Activated T-cell treated with anti-CD3 and anti-CD28 coated beads, Interleukin-2, amount 50 U/mL, for 72 hours (primary cell): ENCODE measurements at regions not wholly inside any gene's neighbourhood (a gene's known extent, or its start where the extent isn't known, plus 50 kb on each side); places are given as distances from the start of the nearest gene placed in this dataset.
"Not testable (repeated sequence)": the region's sequence is repeated elsewhere in the genome, so short reads cannot be mapped to it uniquely, and the experiment has no call there.

Source experiments
- ATAC-seq, 2 donors: fragments of 150-1000 bp; cut with Tn5 transposase; replicated peaks in 1 of 2; 2 replicates each; pipeline ENCODE4 v1.10.0; 2021; ENCODE audit warnings: moderate library complexity in 2 of 2, mild to moderate bottlenecking in 1 of 2
- DNase-seq, 2 donors: peaks; one replicate each; pipeline ENCODE4 v3.0.0; 2021 to 2022; ENCODE audit warnings: mixed read lengths in 1 of 2
- H3K27ac Mint-ChIP-seq: one replicate; pipeline ENCODE4 v1.8.0; 2022; ENCODE audit warnings: mild to moderate bottlenecking, moderate library complexity, mixed read lengths
- H3K27me3 Mint-ChIP-seq: one replicate; pipeline ENCODE4 v1.8.0; 2022; ENCODE audit warnings: low read depth, mixed read lengths
- H3K36me3 Mint-ChIP-seq, 2 donors: one replicate each; pipeline ENCODE4 v1.8.0; 2022; ENCODE audit warnings: mixed read lengths in 2 of 2, mild to moderate bottlenecking in 1 of 2; ENCODE audit not compliant: insufficient read depth in 2 of 2
- H3K4me1 Mint-ChIP-seq: one replicate; pipeline ENCODE4 v1.8.0; 2022; ENCODE audit warnings: low read depth, mixed read lengths
- H3K4me3 Mint-ChIP-seq, 2 donors: one replicate each; pipeline ENCODE4 v1.8.0; 2022; ENCODE audit warnings: mild to moderate bottlenecking in 2 of 2, mixed read lengths in 2 of 2, moderate library complexity in 2 of 2
- H3K9me3 Mint-ChIP-seq, 2 donors: one replicate each; pipeline ENCODE4 v1.8.0; 2022; ENCODE audit warnings: mixed read lengths in 2 of 2

DNA sequence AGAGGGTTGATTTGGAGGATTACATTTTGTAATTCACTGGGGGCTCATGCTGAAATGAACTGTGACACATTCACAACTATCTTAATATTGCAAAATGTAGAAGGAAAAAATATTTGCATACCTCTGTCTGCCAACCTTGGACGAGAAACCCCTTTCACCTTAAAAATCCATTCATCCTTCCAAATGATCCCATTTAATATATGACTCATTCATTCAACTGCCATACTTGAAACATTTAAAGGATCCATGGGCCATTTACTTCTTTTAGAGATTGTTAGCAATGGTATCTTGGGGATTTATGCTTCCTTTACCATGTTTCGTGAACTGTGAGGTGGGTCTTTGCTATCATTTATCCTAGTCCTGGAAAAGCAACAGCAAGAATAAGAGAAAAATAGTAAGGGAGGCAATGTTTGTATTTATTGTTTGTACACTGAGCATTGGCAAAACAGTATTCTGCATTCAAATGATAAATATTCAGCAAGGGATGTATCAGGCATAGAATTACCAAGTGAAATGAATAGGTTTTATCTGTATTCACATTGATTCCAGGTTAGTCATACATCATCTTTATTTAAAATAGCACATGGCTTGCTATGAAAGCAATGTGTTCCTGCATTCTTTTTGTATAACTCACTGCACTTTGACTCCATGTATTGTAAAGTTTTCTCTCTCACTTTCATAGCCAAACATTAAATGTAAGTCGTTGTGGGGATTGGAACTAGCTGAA lies 378.1 kb downstream of the NSUN3 start:
- ATAC-seq (no peak), DNase-seq (no peak)
- Mint-ChIP-seq H3K27ac (no peak overlapping the region), H3K4me1 (no peaks in the 10 kb centered on the region), H3K4me3 (no peak overlapping the region), H3K36me3 (no peaks in the 10 kb centered on the region), H3K27me3 (no peaks in the 10 kb centered on the region), H3K9me3 (peaks cover 0 to 4% of the 10 kb centered on the region in 2 donors)

- H3K9me3 Mint-ChIP-seq: peaks cover 0 to 4% of the 10 kb centered on the region in 2 donors
- ATAC-seq: no peak
- no peaks in the 10 kb centered on the region for H3K4me1 Mint-ChIP-seq
These were observed 378.6 kb downstream of the NSUN3 start for GRCh38 chr3:94441494-94441847.

DNA sequence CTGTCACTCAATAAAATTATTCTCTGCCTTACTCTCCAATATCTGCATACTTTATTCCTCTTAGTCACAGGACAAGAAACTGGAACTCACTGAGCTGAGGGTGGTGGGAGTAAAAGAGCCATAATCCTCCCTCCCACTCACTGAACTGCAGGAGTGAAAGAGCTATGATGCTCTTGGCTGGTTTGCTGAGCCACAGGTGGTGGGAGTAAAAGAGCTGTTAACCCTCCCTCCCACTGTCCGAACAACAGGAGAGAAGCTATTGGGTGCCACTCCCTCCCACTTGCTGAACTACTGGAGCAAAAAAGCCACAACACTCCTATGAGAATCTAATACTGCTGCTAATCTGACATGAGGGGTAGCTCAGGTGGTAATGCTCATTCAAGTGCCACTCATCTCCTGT lies 391.0 kb downstream of the NSUN3 start:
- no peaks in the 10 kb centered on the region for H3K36me3 Mint-ChIP-seq

More at GRCh38 chr3:94441494-94441847, 378.6 kb downstream of the NSUN3 start:
- Mint-ChIP-seq H3K4me3 (no peak overlapping the region), H3K27ac (no peak overlapping the region), H3K36me3 (no peaks in the 10 kb centered on the region), H3K27me3 (no peaks in the 10 kb centered on the region)
- DNase-seq: no peak

DNA sequence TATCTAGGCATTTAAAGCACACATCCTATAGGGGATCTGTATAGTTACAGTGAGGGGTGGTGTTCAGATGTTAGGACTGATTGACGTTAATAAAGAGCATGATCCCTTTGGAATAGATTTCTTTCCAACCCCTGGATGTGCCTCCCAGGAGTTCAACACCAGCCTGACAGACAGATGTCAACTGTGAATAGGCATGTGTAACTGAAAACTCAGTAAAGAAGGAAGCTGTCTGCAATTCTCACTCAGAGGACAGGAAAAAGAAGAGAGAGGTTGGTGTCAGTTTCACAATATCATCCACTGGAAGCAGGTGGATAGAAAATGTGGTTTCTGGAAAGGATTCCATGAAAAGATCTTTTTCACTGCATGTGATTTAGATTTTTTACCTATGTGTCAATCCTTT lies 396.3 kb downstream of the NSUN3 start:
- no peaks in the 10 kb centered on the region for H3K27me3 Mint-ChIP-seq
- no peaks in the 10 kb centered on the region for H3K4me1 Mint-ChIP-seq
- no peak overlapping the region for H3K27ac Mint-ChIP-seq
- no peaks in the 10 kb centered on the region for H3K36me3 Mint-ChIP-seq
- ATAC-seq (no peak), DNase-seq (no peak)
- no peak overlapping the region for H3K4me3 Mint-ChIP-seq
- H3K9me3 Mint-ChIP-seq: peaks cover 0 to under 1% of the 10 kb centered on the region in 2 donors

More for the DNA sequence above, 391.0 kb downstream of the NSUN3 start:
- no peak for ATAC-seq
- peaks cover 0 to 3% of the 10 kb centered on the region in 2 donors for H3K9me3 Mint-ChIP-seq
- no peak overlapping the region for H3K27ac Mint-ChIP-seq
- no peak for DNase-seq
- no peaks in the 10 kb centered on the region for H3K4me1 Mint-ChIP-seq
- H3K27me3 Mint-ChIP-seq: no peaks in the 10 kb centered on the region
- H3K4me3 Mint-ChIP-seq: no peak overlapping the region

DNA sequence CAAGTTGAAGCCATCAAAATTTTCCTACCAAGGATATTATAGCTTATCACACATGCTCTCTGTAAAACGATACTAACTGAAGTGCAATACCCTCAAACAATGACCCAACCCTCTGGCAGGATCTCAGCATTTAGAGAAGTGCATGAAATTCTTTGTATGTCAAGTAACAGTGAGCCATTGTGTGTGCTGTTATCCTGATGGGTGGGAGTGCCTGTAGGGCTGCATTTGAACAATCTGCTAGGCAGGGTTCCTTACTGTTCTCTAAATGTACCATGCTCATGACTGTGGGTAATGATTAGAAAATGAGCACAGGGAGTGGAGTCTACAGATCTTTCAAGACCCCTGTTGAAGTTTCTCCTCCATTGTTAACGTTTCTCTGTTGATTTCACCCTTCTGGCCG lies 398.1 kb downstream of the NSUN3 start:
- peaks cover 0 to 3% of the 10 kb centered on the region in 2 donors for H3K9me3 Mint-ChIP-seq
- no peak for DNase-seq
- no peak overlapping the region for H3K4me3 Mint-ChIP-seq
- ATAC-seq: no peak
- no peaks in the 10 kb centered on the region for H3K27me3 Mint-ChIP-seq
- H3K4me1 Mint-ChIP-seq: no peaks in the 10 kb centered on the region
- no peaks in the 10 kb centered on the region for H3K36me3 Mint-ChIP-seq
- H3K27ac Mint-ChIP-seq: no peak overlapping the region

GRCh38 chr3:94462931-94463330 lies 400.1 kb downstream of the NSUN3 start:
- Mint-ChIP-seq H3K27ac (no peak overlapping the region), H3K4me3 (no peak overlapping the region), H3K9me3 (peaks cover 0 to 3% of the 10 kb centered on the region in 2 donors), H3K27me3 (no peaks in the 10 kb centered on the region), H3K4me1 (no peaks in the 10 kb centered on the region), H3K36me3 (no peaks in the 10 kb centered on the region)
- DNase-seq: no peak
- ATAC-seq: no peak

- ATAC-seq: no peak
- Mint-ChIP-seq H3K27ac (no peak overlapping the region), H3K4me1 (no peaks in the 10 kb centered on the region), H3K9me3 (peaks cover 3 to 4% of the 10 kb centered on the region in 2 donors), H3K36me3 (peaks cover 0 to 1% of the 10 kb centered on the region in 2 donors), H3K4me3 (no peak overlapping the region), H3K27me3 (no peaks in the 10 kb centered on the region)
- no peak for DNase-seq
These were observed 409.6 kb downstream of the NSUN3 start for GRCh38 chr3:94472511-94472910.

DNA sequence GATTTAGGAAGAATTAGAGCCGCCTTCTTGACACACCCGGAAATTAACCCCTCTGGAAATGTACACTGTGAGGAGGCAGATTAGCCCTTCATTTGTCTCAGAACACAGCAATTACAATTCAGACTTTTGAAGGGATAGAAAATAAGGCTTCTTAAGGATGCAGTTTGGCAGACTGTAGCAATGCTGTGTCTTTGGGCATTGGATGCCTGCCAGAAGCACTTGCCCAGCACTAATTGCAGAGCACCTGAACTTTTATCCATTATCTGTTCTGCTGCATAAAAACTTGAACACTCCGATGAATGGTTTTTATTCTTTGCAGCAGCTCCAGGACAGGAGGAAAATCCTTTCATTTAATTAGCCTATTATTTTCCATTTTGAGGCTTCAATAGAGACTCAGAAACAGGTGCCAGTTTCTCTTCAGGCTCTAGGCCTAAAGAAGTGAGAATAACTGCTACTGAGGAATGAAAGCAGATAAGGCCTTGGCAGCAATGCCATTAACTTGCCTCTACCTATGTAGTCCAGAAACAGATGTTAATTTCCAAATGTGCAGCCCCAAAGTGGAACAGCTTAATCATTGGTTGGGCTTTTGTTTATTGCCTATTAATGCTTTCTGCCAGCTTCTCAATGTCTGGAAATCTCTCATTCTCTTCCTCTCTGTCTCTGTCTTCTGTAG lies 418.5 kb downstream of the NSUN3 start:
- DNase-seq (no peak), ATAC-seq (no peak)
- Mint-ChIP-seq H3K4me3 (no peak overlapping the region), H3K27ac (no peak overlapping the region), H3K9me3 (peaks cover 3% of the 10 kb centered on the region in 2 donors), H3K4me1 (no peaks in the 10 kb centered on the region), H3K27me3 (no peaks in the 10 kb centered on the region), H3K36me3 (no peaks in the 10 kb centered on the region)

DNA sequence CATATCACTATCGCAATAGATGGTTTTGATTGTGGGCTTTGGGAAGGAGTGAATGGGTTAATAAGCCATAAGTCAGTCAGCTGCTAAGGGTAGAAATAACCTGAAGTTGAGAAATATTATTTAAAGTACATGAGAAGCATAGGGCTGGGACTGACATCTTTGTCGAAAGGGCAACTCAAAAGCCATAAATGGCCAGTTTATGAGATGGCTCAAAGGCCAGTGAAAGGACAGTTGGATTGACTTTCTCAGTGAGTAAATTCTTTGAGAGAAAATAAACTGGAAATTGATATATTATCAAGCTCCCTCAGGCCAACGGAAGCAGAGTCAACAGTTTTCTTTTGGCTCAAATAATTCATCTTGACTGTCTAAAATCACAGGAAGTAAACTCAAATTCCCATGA lies 419.8 kb downstream of the NSUN3 start:
- DNase-seq (no peak), ATAC-seq (no peak)
- Mint-ChIP-seq H3K4me1 (no peaks in the 10 kb centered on the region), H3K27ac (no peak overlapping the region), H3K27me3 (no peaks in the 10 kb centered on the region), H3K9me3 (peaks cover 3% of the 10 kb centered on the region in 2 donors), H3K36me3 (no peaks in the 10 kb centered on the region), H3K4me3 (no peak overlapping the region)

- no peak for ATAC-seq
- no peak overlapping the region for H3K4me3 Mint-ChIP-seq
- no peak for DNase-seq
- no peaks in the 10 kb centered on the region for H3K27me3 Mint-ChIP-seq
- no peak overlapping the region for H3K27ac Mint-ChIP-seq
- H3K36me3 Mint-ChIP-seq: no peaks in the 10 kb centered on the region
- peaks cover 3% of the 10 kb centered on the region in 2 donors for H3K9me3 Mint-ChIP-seq
- H3K4me1 Mint-ChIP-seq: no peaks in the 10 kb centered on the region
These were observed 420.5 kb downstream of the NSUN3 start for GRCh38 chr3:94483403-94483802.

DNA sequence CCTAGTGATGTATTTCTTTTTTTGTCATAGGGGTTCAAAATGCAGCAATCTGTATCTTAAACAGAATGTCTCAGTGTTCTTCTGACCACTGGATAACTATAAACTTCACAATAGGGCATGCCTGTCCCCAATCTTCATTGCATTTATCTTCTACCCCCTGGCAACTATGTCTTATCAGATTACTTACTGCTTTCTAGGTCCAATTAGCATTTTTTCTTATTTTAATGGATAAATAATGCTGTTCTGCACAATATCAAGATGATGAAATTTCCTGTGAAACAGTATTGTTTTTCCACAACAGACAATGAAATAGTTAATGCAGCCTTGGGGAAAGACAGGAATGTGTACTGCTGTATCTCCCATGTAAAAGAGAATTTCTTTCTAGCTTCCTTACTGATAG lies 432.1 kb downstream of the NSUN3 start:
- ATAC-seq (no peak), DNase-seq (no peak)
- Mint-ChIP-seq H3K36me3 (no peaks in the 10 kb centered on the region), H3K9me3 (peaks cover 4 to 5% of the 10 kb centered on the region in 2 donors), H3K27ac (no peak overlapping the region), H3K4me3 (no peak overlapping the region), H3K27me3 (no peaks in the 10 kb centered on the region), H3K4me1 (no peaks in the 10 kb centered on the region)

DNA sequence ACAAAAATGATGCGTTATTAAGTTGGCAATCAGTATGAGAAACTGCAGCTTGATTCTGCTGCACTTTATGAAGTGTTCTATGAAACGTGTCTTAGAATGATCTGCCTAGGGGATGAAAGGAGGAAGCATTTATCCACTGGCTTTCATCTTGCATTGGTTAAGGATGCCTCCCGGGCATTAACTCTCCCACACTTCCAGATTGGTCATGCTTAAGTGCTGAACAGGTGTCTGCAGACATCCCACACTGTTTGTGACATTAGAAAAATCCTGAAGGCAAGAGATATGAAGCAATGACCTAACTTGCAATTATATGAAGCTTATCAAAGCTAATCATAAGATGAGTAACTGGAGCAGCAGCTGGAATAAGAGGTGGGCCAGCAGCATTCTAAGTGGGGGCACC lies 437.3 kb downstream of the NSUN3 start:
- DNase-seq (no peak), ATAC-seq (no peak)
- H3K27ac Mint-ChIP-seq: no peak overlapping the region
- H3K36me3 Mint-ChIP-seq: no peaks in the 10 kb centered on the region
- no peaks in the 10 kb centered on the region for H3K27me3 Mint-ChIP-seq
- H3K4me1 Mint-ChIP-seq: no peaks in the 10 kb centered on the region
- H3K9me3 Mint-ChIP-seq: peaks cover 9 to 11% of the 10 kb centered on the region in 2 donors
- H3K4me3 Mint-ChIP-seq: no peak overlapping the region

DNA sequence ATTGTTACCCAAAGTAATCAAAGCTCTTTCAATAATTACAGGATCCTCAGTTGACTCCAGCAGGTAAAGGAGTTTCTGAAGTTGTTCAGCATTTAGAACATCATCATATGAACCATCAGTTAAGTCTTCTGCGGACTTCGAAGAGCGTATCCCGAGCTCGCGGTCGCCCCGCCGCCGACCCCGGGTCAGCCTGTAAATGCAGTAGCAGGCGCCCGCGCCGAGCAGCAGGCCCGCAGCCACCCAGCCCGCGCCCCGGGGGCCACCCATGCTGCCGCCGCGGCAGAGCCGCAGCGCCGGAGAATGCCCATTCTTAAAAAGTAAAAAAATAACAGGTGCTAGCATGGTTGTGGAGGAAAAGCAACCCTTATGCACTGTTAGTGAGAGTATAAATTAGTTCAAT lies 444.5 kb downstream of the NSUN3 start:
- H3K36me3 Mint-ChIP-seq, H3K27me3 Mint-ChIP-seq, H3K4me3 Mint-ChIP-seq, ATAC-seq, H3K4me1 Mint-ChIP-seq, DNase-seq, H3K9me3 Mint-ChIP-seq, H3K27ac Mint-ChIP-seq: not testable (repeated sequence)

DNA sequence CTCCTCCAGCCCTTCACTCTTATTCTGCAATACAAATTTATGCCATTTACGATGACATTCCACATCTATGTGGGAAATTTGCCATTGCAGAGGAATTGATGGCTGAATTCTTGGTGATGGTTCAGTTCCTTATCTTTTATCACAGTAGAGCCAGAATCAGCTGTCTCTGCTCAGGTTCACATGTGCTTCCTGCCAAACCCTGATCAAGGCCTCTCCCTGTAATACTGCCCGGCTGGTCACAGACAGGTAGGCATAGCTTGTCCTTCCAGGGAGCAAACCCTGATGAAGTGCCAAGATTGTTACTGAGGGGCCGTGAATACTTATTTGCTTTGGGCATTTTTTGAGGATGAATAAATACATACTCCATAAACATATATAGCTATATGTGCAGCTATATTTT lies 450.0 kb downstream of the NSUN3 start:
- Mint-ChIP-seq H3K9me3 (peaks cover 0 to 1% of the 10 kb centered on the region in 2 donors), H3K36me3 (no peaks in the 10 kb centered on the region), H3K27me3 (no peaks in the 10 kb centered on the region), H3K4me1 (no peaks in the 10 kb centered on the region), H3K4me3 (no peak overlapping the region), H3K27ac (no peak overlapping the region)
- DNase-seq: no peak
- ATAC-seq: no peak
